NCI-H82 (cell line): ENCODE measurements at regions not wholly inside any gene's neighbourhood (a gene's known extent, or its start where the extent isn't known, plus 50 kb on each side); places are given as distances from the start of the nearest gene placed in this dataset.
"Not testable (repeated sequence)": the region's sequence is repeated elsewhere in the genome, so short reads cannot be mapped to it uniquely, and the experiment has no call there.

Source experiments
- DNase-seq: peaks from one replicate; lab custom pipeline; 2025; lab: John Stamatoyannopoulos, UW

DNA sequence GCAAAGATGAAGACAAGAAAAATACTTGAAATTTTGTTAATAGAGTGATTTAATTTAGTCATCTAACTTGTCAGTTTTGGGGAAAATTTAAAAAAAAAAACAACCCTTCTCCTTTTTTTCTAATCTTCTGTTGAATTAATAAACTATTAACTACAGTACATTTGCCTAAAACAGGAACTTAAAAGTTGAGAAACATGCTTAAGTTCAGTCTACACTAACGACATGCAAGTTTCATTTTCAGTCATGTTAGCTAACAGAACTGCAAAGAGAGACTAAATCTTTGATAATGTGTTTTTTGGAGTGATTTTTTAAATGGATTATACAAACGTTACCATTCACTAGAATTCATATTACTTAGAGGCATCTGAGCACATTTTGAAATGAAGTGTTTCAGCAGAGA is 71.9 kb upstream of the MBNL1 start:
- DNase-seq = no peak

DNA sequence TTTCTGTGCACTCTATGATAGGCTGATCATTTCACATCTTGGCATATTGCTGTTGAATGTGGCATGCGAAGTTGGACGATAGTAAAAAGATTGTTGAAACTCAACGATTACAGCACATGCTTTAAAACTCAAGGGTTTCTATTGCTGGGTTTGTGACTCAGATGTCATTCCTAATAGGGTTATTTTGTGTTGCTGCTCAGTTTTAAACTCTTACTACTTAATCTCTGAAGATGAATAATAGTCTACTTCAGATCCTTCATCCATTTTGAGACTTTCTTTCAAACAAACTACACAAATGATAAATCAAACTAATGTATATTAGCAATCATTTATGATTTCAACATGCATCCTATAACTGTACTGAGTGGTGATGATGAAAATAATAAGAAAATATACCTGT is 71.3 kb upstream of the MBNL1 start:
- no peak for DNase-seq

GRCh38 chr3:152197937-152198336 is 70.8 kb upstream of the MBNL1 start:
- DNase-seq = no peak

GRCh38 chr3:152198665-152199064 is 70.1 kb upstream of the MBNL1 start:
- no peak for DNase-seq

GRCh38 chr3:152199102-152199840 is 69.5 kb upstream of the MBNL1 start:
- no peak for DNase-seq

DNA sequence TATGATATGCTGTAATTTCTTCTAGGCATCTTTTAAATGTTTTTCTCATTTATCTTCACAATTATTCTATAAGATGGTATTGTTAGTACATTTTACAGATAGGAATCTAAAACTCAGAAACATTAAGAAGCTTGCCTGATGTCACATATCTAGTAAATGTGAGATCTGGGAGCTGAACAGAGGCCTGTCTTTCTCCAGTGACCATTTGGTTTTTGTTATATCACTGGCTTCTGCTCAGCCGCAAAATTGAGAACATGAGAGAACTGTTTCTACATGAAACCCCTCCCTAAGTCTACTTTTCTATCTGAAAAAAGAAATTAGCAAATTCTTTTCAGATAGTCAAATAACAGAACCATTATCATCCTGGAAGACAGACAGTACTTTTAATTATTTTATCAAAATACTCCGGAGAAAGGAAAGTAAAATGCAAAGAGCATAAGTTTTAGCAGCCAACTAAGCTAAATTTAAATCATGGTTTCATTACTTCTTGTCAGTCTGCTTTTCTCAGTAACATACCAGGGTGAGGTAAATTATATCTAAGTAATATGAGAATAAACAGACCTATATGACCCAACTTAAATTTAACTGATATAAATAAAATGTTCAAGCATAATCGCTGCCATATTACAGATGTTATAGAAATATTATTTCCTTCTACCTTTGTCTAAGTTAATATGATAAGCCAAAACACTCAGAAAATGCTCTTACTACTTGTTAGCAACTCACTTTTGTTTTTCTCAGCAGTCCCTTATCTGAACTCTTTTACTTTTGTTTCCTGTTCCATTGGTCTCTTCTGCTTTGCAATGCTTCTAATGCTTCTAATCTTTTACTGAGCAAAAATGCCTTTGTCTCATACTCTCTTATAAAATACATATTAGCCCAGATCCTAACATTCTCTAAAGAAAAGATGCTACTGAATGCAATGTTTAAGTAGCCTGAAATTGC is 68.0 kb upstream of the MBNL1 start:
- DNase-seq = no peak

DNA sequence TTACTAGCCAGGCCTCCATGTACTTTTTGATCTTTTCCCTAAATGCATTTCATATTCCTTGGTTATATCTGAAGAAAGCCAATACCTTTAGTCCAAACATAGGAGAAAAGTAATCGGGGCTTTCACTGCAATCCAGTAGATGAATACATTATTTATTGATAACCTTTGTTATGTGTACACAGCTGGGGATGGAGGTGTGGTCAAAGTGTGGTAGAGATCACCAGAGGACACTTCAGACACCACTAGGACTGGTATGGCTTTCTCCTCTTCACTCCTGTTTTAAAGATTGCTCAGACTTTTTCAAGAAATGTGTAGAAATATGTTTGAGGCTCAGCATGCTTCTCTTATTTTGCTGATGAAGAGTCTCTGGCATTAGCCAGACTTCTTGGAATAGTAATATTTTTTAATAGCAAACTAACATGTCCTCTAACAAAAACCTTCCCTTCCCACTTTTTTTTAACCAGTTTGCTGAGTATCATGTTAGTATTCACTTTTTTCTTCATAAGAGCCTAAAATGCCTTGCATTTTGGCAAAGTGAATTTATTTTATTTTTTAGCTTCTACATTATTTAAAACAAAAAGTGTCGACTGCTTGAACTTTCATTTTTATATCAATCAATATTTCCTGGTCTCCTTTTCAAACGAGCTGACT is 65.6 kb upstream of the MBNL1 start:
- no peak for DNase-seq

DNA sequence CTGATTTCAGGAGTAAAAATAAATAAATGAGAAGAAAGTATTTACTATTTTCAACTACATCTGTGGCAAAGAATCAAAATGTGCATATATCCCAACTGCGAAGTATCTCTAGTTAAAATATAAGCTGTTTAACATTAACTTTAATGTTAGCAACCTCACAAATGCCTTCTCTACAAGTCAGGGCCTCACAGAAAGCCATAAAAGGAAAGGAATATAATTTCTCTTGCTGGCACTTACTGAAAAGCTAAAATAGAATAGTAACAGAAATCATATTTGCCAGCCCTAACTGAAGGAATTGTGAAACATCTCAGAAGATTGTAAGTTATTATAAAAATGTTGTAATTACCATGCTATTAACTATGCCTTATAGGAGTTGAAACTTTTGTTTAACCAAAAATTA is 65.1 kb upstream of the MBNL1 start:
- DNase-seq = no peak

DNA sequence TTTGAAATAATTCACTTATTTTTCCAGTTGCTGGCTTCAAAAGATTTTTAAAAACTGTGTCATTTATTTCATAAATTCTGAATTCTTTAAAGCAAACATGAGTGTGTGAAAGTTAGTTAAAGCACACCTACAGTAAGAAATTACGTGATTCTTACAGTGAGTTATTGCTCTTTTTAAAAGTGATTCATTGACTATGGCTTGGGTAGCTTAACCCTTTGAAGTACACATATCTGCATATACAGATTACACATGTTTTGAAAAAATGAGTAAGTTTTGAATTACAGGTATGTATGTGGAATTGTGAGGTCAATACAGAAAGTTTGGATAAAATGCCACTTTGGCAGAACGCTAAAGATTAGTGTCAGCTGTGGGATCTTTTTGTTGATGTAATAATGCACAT is 64.5 kb upstream of the MBNL1 start:
- DNase-seq = no peak

DNA sequence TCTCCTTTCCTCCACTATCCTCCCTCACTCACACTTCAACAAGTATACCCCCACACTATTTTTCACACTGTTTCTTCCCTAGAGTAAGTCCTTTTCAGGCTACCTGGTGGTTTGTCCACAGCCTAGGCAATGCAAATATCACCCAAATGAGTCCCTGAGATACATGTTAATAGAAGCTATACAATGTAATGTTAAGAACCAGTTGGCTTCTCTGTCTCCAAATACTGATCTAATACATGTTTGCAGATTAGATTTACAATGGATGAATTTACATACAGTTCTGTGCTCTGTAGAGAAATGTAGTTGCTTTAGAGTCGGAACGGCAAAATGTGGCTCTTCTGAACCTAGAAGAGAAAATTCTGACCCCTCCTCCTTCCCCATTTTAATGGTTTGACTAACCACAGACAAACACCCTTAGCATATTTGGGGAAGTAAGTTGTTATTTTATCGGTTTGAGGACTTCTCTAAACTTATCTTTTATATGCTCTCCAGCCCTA is 63.6 kb upstream of the MBNL1 start:
- no peak for DNase-seq

- no peak for DNase-seq
These were observed 62.4 kb upstream of the MBNL1 start for GRCh38 chr3:152206243-152206760.

- no peak for DNase-seq
These were observed 60.3 kb upstream of the MBNL1 start for GRCh38 chr3:152208439-152208838.

GRCh38 chr3:152209060-152209459 is 59.7 kb upstream of the MBNL1 start:
- DNase-seq = no peak

DNA sequence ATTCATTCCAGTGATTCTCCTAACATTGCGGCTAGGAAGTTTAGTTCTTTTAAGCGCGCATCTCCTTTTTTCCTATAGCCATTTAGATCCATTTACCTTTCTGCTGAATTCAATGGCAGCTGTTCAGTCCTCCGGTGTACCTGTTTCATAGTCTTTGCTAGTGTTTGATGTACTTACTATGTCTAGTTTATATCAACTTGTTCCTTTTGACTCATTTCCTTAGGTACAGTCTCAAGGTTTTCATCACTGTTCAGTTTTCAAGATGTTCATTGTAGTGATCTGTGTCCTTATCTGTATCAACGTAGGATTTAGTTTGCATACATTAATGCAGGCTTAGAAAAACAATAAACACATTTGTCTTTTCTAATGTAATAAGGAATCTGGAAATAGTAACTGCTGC is 59.0 kb upstream of the MBNL1 start:
- no peak for DNase-seq

- no peak for DNase-seq
These were observed 58.0 kb upstream of the MBNL1 start for GRCh38 chr3:152210697-152211096.

DNA sequence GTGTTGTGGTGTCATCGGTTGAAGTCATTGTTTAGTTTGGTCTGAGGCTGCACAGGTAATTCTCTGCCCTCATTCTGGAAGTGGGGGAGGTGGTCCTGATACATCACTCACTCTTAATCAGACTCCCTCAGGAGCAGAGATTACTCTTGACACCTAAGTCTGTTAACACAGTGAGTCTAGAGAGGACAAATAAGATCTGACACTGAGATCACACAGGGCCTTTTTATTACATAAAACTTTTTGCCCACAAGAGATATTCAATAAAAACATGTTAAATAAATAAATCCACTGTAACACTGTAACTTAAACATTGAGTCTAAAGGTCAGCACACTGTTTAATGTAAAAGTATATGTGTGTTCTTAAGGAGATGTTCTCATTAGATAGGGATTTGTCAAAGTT is 57.1 kb upstream of the MBNL1 start:
- peak; percentile 95 for DNase-seq

GRCh38 chr3:152213203-152213602 is 55.5 kb upstream of the MBNL1 start:
- DNase-seq = no peak

- DNase-seq = no peak
These were observed 54.8 kb upstream of the MBNL1 start for GRCh38 chr3:152213938-152214337.

DNA sequence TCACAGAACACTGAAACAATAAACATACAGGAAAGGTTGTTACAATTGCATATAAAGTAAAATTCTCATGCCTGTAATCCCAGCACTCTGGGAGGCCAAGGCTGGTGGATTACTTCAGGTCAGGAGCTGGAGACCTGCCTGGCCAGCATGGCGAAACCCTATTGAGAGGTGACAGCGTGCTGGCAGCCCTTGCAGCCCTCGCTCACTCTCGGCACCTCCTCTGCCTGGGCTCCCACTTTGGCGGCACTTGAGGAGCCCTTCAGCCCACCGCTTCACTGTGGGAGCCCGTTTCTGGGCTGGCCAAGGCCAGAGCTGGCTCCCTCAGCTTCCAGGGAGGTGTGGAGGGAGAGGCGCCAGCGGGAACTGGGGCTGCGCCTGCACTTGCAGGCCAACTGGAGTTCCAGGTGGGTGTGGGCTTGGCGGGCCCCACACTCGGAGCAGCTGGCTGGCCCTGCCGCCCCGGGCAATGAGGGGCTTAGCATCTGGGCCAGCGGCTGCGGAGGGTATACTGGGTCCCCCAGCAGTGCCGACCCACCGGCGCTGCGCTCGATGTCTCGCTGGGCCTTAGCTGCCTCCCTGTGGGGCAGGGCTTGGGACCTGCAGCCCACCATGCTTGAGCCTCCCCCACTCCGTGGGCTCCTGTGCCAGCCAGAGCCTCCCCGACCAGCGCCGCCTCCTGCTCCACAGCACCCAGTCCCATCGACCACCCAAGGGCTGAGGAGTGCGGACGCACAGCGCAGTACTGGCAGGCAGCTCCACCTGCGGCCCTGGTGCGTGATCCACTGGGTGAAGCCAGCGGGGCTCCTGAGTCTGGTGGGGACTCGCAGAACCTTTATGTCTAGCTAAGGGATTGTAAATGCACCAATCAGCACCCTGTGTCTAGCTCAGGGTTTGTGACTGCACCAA is 51.5 kb upstream of the MBNL1 start:
- not testable (repeated sequence) for DNase-seq

- DNase-seq = no peak
These were observed 50.1 kb upstream of the MBNL1 start for GRCh38 chr3:152218602-152219001.
